Ecto neural progenitor cell (in vitro differentiated cells): ENCODE measurements at regions not wholly inside any gene's neighbourhood (a gene's known extent, or its start where the extent isn't known, plus 50 kb on each side); places are given as distances from the start of the nearest gene placed in this dataset.

ENCODE experiments used
- DNase-seq: peaks from one replicate; pipeline ENCODE4 v3.0.0-alpha.2; 2018; ENCODE audit warnings: low spot score

GRCh38 chr1:198040880-198041279, 115.9 kb upstream of the NEK7 start:
- DNase-seq, result no peak

GRCh38 chr1:198042168-198042567, 114.6 kb upstream of the NEK7 start:
- no peak for DNase-seq

- DNase-seq, result no peak
Observed at GRCh38 chr1:198047913-198048312, 108.9 kb upstream of the NEK7 start.

- no peak for DNase-seq
Observed at GRCh38 chr1:198054510-198054909, 102.3 kb upstream of the NEK7 start.

GRCh38 chr1:198056255-198056654, 100.5 kb upstream of the NEK7 start:
- peak; percentile 54 for DNase-seq

- no peak for DNase-seq
Observed at GRCh38 chr1:198064181-198064580, 92.6 kb upstream of the NEK7 start.

- no peak for DNase-seq
Observed at GRCh38 chr1:198068285-198068684, 88.5 kb upstream of the NEK7 start.

- no peak for DNase-seq
Observed at GRCh38 chr1:198072177-198072576, 84.6 kb upstream of the NEK7 start.

GRCh38 chr1:198075296-198075695, 81.5 kb upstream of the NEK7 start:
- DNase-seq, result no peak

GRCh38 chr1:198079432-198079951, 77.3 kb upstream of the NEK7 start:
- DNase-seq, result no peak

GRCh38 chr1:198082576-198082975, 74.2 kb upstream of the NEK7 start:
- DNase-seq, result no peak

- DNase-seq, result no peak
Observed at GRCh38 chr1:198083549-198083948, 73.2 kb upstream of the NEK7 start.

- DNase-seq, result no peak
Observed at GRCh38 chr1:198084241-198084908, 72.4 kb upstream of the NEK7 start.

GRCh38 chr1:198086051-198086745, 70.6 kb upstream of the NEK7 start:
- DNase-seq, result no peak

GRCh38 chr1:198087831-198088230, 69.0 kb upstream of the NEK7 start:
- DNase-seq, result no peak

- no peak for DNase-seq
Observed at GRCh38 chr1:198088360-198089071, 68.3 kb upstream of the NEK7 start.

GRCh38 chr1:198096390-198096789, 60.4 kb upstream of the NEK7 start:
- no peak for DNase-seq

- no peak for DNase-seq
Observed at GRCh38 chr1:198099755-198100154, 57.0 kb upstream of the NEK7 start.

- DNase-seq, result no peak
Observed at GRCh38 chr1:198101716-198102453, 54.9 kb upstream of the NEK7 start.

- no peak for DNase-seq
Observed at GRCh38 chr1:198102454-198102827, 54.4 kb upstream of the NEK7 start.

- DNase-seq, result no peak
Observed at GRCh38 chr1:198105185-198105584, 51.6 kb upstream of the NEK7 start.

GRCh38 chr1:198106011-198106410, 50.8 kb upstream of the NEK7 start:
- DNase-seq, result no peak
